H1 (cell line): ENCODE measurements at regions not wholly inside any gene's neighbourhood (a gene's known extent, or its start where the extent isn't known, plus 50 kb on each side); places are given as distances from the start of the nearest gene placed in this dataset.

Source experiments
- CTCF ChIA-PET: fragments of 300-600 bp; sonication (Branson Sonifier 250); formaldehyde crosslinking; loops from one replicate; lab custom pipeline; 2021; ENCODE audit not compliant: partially characterized antibody; lab: Charles Lee
- POLR2A ChIA-PET: fragments of 300-600 bp; sonication (Branson Sonifier 250); formaldehyde crosslinking; loops from one replicate; lab custom pipeline; 2021; ENCODE audit warnings: inconsistent platforms; ENCODE audit not compliant: partially characterized antibody; lab: Charles Lee
- DNase-seq, 2 experiments: peaks; one replicate each; pipeline versions ENCODE4 v3.0.0 to v3.0.0-alpha.2; 2010 to 2022; ENCODE audit warnings: low spot score in 2 of 2, low read depth in 1 of 2, mixed read lengths in 1 of 2
- FAIRE-seq: peaks from 2 replicates; lab custom pipeline; 2011; peaks lifted over from hg19 to GRCh38; lab: Jason Lieb, UNC
- H2AFZ ChIP-seq: 2 replicates; pipeline ENCODE4 v1.8.1; 2012; ENCODE audit warnings: low read length, inconsistent platforms
- H2AK5ac ChIP-seq: 2 replicates; pipeline ENCODE4 v1.6.1; 2013; ENCODE audit warnings: low read depth, low read length
- H2BK120ac ChIP-seq: replicated peaks from 2 replicates; pipeline ENCODE3; 2013; ENCODE audit warnings: low read depth, low read length, inconsistent platforms
- H2BK12ac ChIP-seq: 2 replicates; pipeline ENCODE4 v1.6.1; 2013; ENCODE audit warnings: low read depth, low read length
- H2BK15ac ChIP-seq: 2 replicates; pipeline ENCODE4 v1.6.1; 2013; ENCODE audit warnings: low read length
- H2BK20ac ChIP-seq: 2 replicates; pipeline ENCODE4 v1.6.1; 2013; ENCODE audit warnings: low read length
- H2BK5ac ChIP-seq: 2 replicates; pipeline ENCODE4 v1.6.1; 2013; ENCODE audit warnings: low read depth, low read length
- H3K14ac ChIP-seq: 2 replicates; pipeline ENCODE4 v1.6.1; 2013; ENCODE audit warnings: inconsistent platforms; ENCODE audit not compliant: insufficient read length
- H3K18ac ChIP-seq: 2 replicates; pipeline ENCODE4 v1.6.1; 2013; ENCODE audit warnings: low read length; ENCODE audit errors: extremely low read depth
- H3K23ac ChIP-seq: 2 replicates; pipeline ENCODE4 v1.6.1; 2013; ENCODE audit warnings: inconsistent platforms; ENCODE audit not compliant: insufficient read length
- H3K23me2 ChIP-seq: 2 replicates; pipeline ENCODE4 v1.6.1; 2013; ENCODE audit warnings: low read depth, low read length
- H3K27ac ChIP-seq: 2 replicates; pipeline ENCODE4 v1.6.1; 2011; ENCODE audit warnings: low read depth, low read length, inconsistent platforms
- H3K27me3 ChIP-seq, 4 experiments: replicated peaks in 1 of 4; 1 replicate in 1 of 4; 2 replicates in 3 of 4; pipeline versions ENCODE4 v1.6.1 to v1.8.1; 2011 to 2013; ENCODE audit warnings: low read length in 3 of 4, mild to moderate bottlenecking in 3 of 4, inconsistent platforms in 2 of 4, mixed read lengths in 2 of 4, moderate library complexity in 1 of 4; ENCODE audit not compliant: control insufficient read depth in 3 of 4, insufficient read depth in 3 of 4; ENCODE audit errors: extremely low read depth in 1 of 4
- H3K36me3 ChIP-seq, 4 experiments: 2 replicates each; pipeline versions ENCODE4 v1.6.1 to v1.8.1; 2011 to 2013; ENCODE audit warnings: mild to moderate bottlenecking in 4 of 4, low read length in 3 of 4, moderate library complexity in 2 of 4, control low read depth in 1 of 4, inconsistent platforms in 1 of 4; ENCODE audit not compliant: insufficient read depth in 4 of 4, control insufficient read depth in 2 of 4
- H3K4ac ChIP-seq: replicated peaks from 2 replicates; pipeline ENCODE3; 2013; ENCODE audit warnings: low read length, low read depth, mixed read lengths, inconsistent platforms; ENCODE audit not compliant: insufficient read length
- H3K4me1 ChIP-seq, 4 experiments: replicated peaks in 1 of 4; 1 replicate in 1 of 4; 2 replicates in 3 of 4; pipeline versions ENCODE4 v1.6.1 to v1.8.1; 2011 to 2013; ENCODE audit warnings: low read length in 3 of 4, inconsistent platforms in 2 of 4, mixed read lengths in 1 of 4; ENCODE audit not compliant: insufficient read depth in 4 of 4, control insufficient read depth in 3 of 4
- H3K4me2 ChIP-seq, 2 experiments: 2 replicates each; pipeline versions ENCODE4 v1.6.1 to v1.8.1; 2011 to 2013; ENCODE audit warnings: low read depth in 2 of 2, low read length in 2 of 2, control low read depth in 1 of 2, inconsistent platforms in 1 of 2, mild to moderate bottlenecking in 1 of 2; ENCODE audit not compliant: insufficient read depth in 1 of 2
- H3K4me3 ChIP-seq, 4 experiments: fragments of 200-600, 300-600 bp in 1 of 4; sonication (generic), shearing (Covaris generic), sonication (Bioruptor Twin) in 1 of 4; 2 replicates each; pipeline versions ENCODE4 v1.5.1 to v1.8.1; 2011 to 2016; ENCODE audit warnings: low read length in 4 of 4, low read depth in 3 of 4, control low read depth in 2 of 4, inconsistent platforms in 2 of 4, mild to moderate bottlenecking in 2 of 4, mixed read lengths in 1 of 4, moderate library complexity in 1 of 4; ENCODE audit not compliant: insufficient read depth in 2 of 4; ENCODE audit errors: extremely low read depth in 1 of 4
- H3K56ac ChIP-seq: replicated peaks from 2 replicates; pipeline ENCODE3; 2013; ENCODE audit warnings: low read depth, mild to moderate bottlenecking, mixed read lengths, low read length, inconsistent platforms; ENCODE audit not compliant: insufficient read length
- H3K79me1 ChIP-seq: 2 replicates; pipeline ENCODE4 v1.6.1; 2013; ENCODE audit warnings: low read depth, low read length, control low read depth
- H3K79me2 ChIP-seq, 2 experiments: 2 replicates each; pipeline versions ENCODE4 v1.6.1 to v1.8.1; 2012 to 2013; ENCODE audit warnings: low read length in 2 of 2, mild to moderate bottlenecking in 2 of 2, inconsistent platforms in 1 of 2; ENCODE audit not compliant: insufficient read depth in 2 of 2, control insufficient read depth in 1 of 2
- H3K9ac ChIP-seq, 4 experiments: replicated peaks in 1 of 4; 1 replicate in 1 of 4; 2 replicates in 3 of 4; pipeline versions ENCODE4 v1.6.1 to v1.8.1; 2011 to 2013; ENCODE audit warnings: low read depth in 3 of 4, low read length in 3 of 4, control low read depth in 2 of 4, mild to moderate bottlenecking in 2 of 4, moderate library complexity in 2 of 4, inconsistent platforms in 1 of 4; ENCODE audit errors: extremely low read depth in 1 of 4
- H3K9me3 ChIP-seq, 2 experiments: 2 replicates each; pipeline versions ENCODE4 v1.6.1 to v1.8.1; 2012 to 2013; ENCODE audit warnings: mild to moderate bottlenecking in 2 of 2, moderate library complexity in 2 of 2, control low read depth in 1 of 2, inconsistent platforms in 1 of 2, low read depth in 1 of 2, low read length in 1 of 2, mixed read lengths in 1 of 2; ENCODE audit not compliant: insufficient read depth in 2 of 2
- H4K20me1 ChIP-seq, 2 experiments: replicated peaks in 1 of 2; 2 replicates each; pipeline versions ENCODE3 to v1.8.1; 2011 to 2013; ENCODE audit warnings: inconsistent platforms in 2 of 2, low read length in 2 of 2, mild to moderate bottlenecking in 1 of 2; ENCODE audit not compliant: insufficient read depth in 2 of 2, control insufficient read depth in 1 of 2
- H4K5ac ChIP-seq: 2 replicates; pipeline ENCODE4 v1.6.1; 2013; ENCODE audit warnings: low read length, low read depth, mixed read lengths, inconsistent platforms; ENCODE audit not compliant: insufficient read length
- H4K8ac ChIP-seq: 2 replicates; pipeline ENCODE4 v1.8.0; 2013; ENCODE audit warnings: mild to moderate bottlenecking, moderate library complexity, low read length, inconsistent platforms; ENCODE audit not compliant: insufficient read depth; ENCODE audit errors: extremely low read depth
- H4K91ac ChIP-seq: replicated peaks from 2 replicates; pipeline ENCODE3; 2013; ENCODE audit warnings: low read length, mixed read lengths, inconsistent platforms; ENCODE audit not compliant: insufficient read length
- BACH1 ChIP-seq: IDR thresholded peaks from 2 replicates; pipeline ENCODE4 v1.6.1; 2012; ENCODE audit warnings: low read length, improper control_type of control experiment
- CHD2 ChIP-seq: IDR thresholded peaks from 2 replicates; pipeline ENCODE4 v1.6.1; 2012; ENCODE audit warnings: low read length, improper control_type of control experiment
- CREB1 ChIP-seq: IDR thresholded peaks from 2 replicates; pipeline ENCODE4 v1.6.1; 2012; ENCODE audit warnings: inconsistent platforms
- EZH2 ChIP-seq: fragments of 200-600 bp; sonication (generic); IDR thresholded peaks from 2 replicates; pipeline ENCODE4 v1.7.1; 2012; ENCODE audit warnings: low read depth, mild to moderate bottlenecking, moderate library complexity, low read length, inconsistent platforms; ENCODE audit not compliant: severe bottlenecking
- JUN ChIP-seq: IDR thresholded peaks from 2 replicates; pipeline ENCODE4 v1.6.1; 2011; ENCODE audit warnings: low read depth, mild to moderate bottlenecking, improper control_type of control experiment, low read length
- KDM5A ChIP-seq: fragments of 200-600 bp; IDR thresholded peaks from 2 replicates; pipeline ENCODE4 v1.7.1; 2012; ENCODE audit warnings: mild to moderate bottlenecking, low read length, inconsistent platforms, mixed read lengths
- MAFK ChIP-seq: IDR thresholded peaks from 2 replicates; pipeline ENCODE4 v1.6.1; 2012; ENCODE audit warnings: low read depth, mild to moderate bottlenecking, improper control_type of control experiment, low read length
- RBBP5 ChIP-seq: IDR thresholded peaks from 2 replicates; pipeline ENCODE4 v1.7.1; 2012; ENCODE audit warnings: low read depth, mild to moderate bottlenecking, inconsistent platforms, low read length, moderate library complexity, borderline replicate concordance
- RFX5 ChIP-seq: IDR thresholded peaks from 2 replicates; pipeline ENCODE4 v1.6.1; 2011; ENCODE audit warnings: low read depth, low read length, improper control_type of control experiment, borderline replicate concordance
- RNF2 ChIP-seq: fragments of 200-900, 300-1000 bp; sonication (generic); IDR thresholded peaks from 2 replicates; pipeline ENCODE4 v1.7.1; 2016; ENCODE audit warnings: borderline replicate concordance, low read depth, mild to moderate bottlenecking, antibody characterized with exemption, low read length; ENCODE audit not compliant: poor library complexity, severe bottlenecking; ENCODE audit errors: missing control alignments
- RXRA ChIP-seq: IDR thresholded peaks from 2 replicates; pipeline ENCODE4 v1.6.1; 2011; ENCODE audit warnings: low read depth, mild to moderate bottlenecking, low read length, moderate library complexity; ENCODE audit not compliant: insufficient read depth
- SIRT6 ChIP-seq: IDR thresholded peaks from one replicate; pipeline ENCODE4 v1.7.1; 2012; ENCODE audit warnings: low read length, inconsistent platforms
- SP4 ChIP-seq: IDR thresholded peaks from 2 replicates; pipeline ENCODE4 v1.6.1; 2012; ENCODE audit warnings: low read length, inconsistent platforms
- YY1 ChIP-seq: IDR thresholded peaks from 2 replicates; pipeline ENCODE4 v1.6.1; 2011; ENCODE audit warnings: low read depth, mild to moderate bottlenecking, low read length
- WGBS, 2 experiments: shearing (Covaris generic) in 1 of 2; methylation state at CpG; one replicate each; pipeline versions ENCODE4 v1.1.6 to v1.1.7; 2013 to 2015; ENCODE audit warnings: low lambda C conversion rate in 2 of 2, mixed read lengths in 2 of 2, inconsistent platforms in 1 of 2, low coverage in 1 of 2, missing lambda C conversion rate in 1 of 2; ENCODE audit not compliant: insufficient replicate concordance in 2 of 2, insufficient coverage in 1 of 2, insufficient read length in 1 of 2; ENCODE audit errors: extremely low coverage in 1 of 2, missing lambda C conversion rate in 1 of 2; 5-methylcytosine and 5-hydroxymethylcytosine counted together

GRCh38 chr18:71727909-71728308 is 816.2 kb downstream of the CBLN2 start:
- POLR2A ChIA-PET: no interaction called here
- TF ChIP-seq JUN: no peak
- no peak for TF ChIP-seq KDM5A
- TF ChIP-seq EZH2: no peak
- no peak for TF ChIP-seq MAFK
- no peak for TF ChIP-seq BACH1
- no peak for TF ChIP-seq RFX5
- no peak for TF ChIP-seq RXRA
- TF ChIP-seq RNF2: no peak
- TF ChIP-seq RBBP5: no peak
- no peak for TF ChIP-seq SP4
- TF ChIP-seq SIRT6: no peak
- no peak for TF ChIP-seq CREB1
- no peak for TF ChIP-seq CHD2
- TF ChIP-seq YY1: no peak
- Histone ChIP-seq H3K14ac (no peak overlapping the region), H2AFZ (no peak overlapping the region), H3K4me3 (no peak overlapping the region), H3K27me3 (no peaks in the 10 kb centered on the region), H3K56ac (no peak overlapping the region), H3K23ac (no peak overlapping the region), H2BK120ac (no peak overlapping the region), H4K20me1 (no peaks in the 10 kb centered on the region), H3K4me1 (no peaks in the 10 kb centered on the region), H4K91ac (no peak overlapping the region), H3K18ac (no peak overlapping the region), H3K79me2 (no peaks in the 10 kb centered on the region), H3K23me2 (no peaks in the 10 kb centered on the region), H3K4me2 (no peak overlapping the region), H2AK5ac (no peak overlapping the region), H2BK12ac (no peak overlapping the region), H2BK20ac (no peak overlapping the region), H4K8ac (no peak overlapping the region), H3K4ac (no peak overlapping the region), H3K36me3 (no peaks in the 10 kb centered on the region; a peak in 1 of 8 replicates), H2BK5ac (no peak overlapping the region), H3K27ac (no peak overlapping the region), H3K79me1 (no peaks in the 10 kb centered on the region), H4K5ac (no peak overlapping the region), H3K9me3 (peaks cover 61 to 64% of the 10 kb centered on the region in 2 experiments), H3K9ac (no peak overlapping the region), H2BK15ac (no peak overlapping the region)
- DNase-seq (no peak), FAIRE-seq (no peak)
- CTCF ChIA-PET: no interaction called here
- 80% methylated on average over 2 of the region's 2 CpGs; no CpG with 5 or more reads in 1 of the 2 experiments for WGBS, 2 experiments
